ENCODE measurements at regions not wholly inside any gene's neighbourhood (a gene's known extent, or its start where the extent isn't known, plus 50 kb on each side); places are given as distances from the start of the nearest gene placed in this dataset.

DNA sequence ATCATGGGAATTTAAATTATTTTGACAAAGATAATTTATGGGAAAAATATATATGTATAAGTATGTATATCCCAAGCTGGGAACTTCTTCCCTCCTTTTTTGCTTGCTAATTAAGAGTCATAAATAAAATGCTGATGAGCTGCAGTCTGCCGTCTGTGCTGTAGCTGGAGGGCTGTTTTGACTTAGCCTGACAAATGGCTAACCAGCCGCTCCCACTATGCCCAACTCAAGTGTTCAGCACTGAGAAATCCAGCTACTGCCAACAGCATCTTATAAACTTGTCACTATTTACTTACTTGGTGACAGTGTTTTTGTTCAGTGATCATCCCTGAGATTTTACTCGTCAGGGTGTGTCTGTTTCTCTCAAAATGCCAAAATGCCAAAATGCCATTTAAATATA lies 171.2 kb upstream of the PGRMC2 start:
- Mint-ChIP-seq H3K36me3 (no peaks in the 10 kb centered on the region), H3K4me1 (peaks cover 0 to 5% of the 10 kb centered on the region in 2 donors), H3K9me3 (no peaks in the 10 kb centered on the region), H3K4me3 (no peak overlapping the region), H3K27me3 (ENCODE audit: low read depth in 2 of 2) (no peaks in the 10 kb centered on the region), H3K27ac (no peak overlapping the region)
- Histone ChIP-seq H3K27me3 (ENCODE audit: control insufficient read depth, insufficient read depth, low read length) (no peaks in the 10 kb centered on the region), H3K4me1 (ENCODE audit: control insufficient read depth, insufficient read depth, low read length) (peaks cover 4% of the 10 kb centered on the region), H3K9me3 (ENCODE audit: control insufficient read depth, insufficient read depth, low read length) (no peaks in the 10 kb centered on the region), H3K4me3 (ENCODE audit: low read length) (no peak overlapping the region), H3K36me3 (ENCODE audit: control insufficient read depth, insufficient read depth, low read length) (no peaks in the 10 kb centered on the region), H3K27ac (ENCODE audit: low read length) (no peak overlapping the region)
- TF ChIP-seq, protein P1, sequence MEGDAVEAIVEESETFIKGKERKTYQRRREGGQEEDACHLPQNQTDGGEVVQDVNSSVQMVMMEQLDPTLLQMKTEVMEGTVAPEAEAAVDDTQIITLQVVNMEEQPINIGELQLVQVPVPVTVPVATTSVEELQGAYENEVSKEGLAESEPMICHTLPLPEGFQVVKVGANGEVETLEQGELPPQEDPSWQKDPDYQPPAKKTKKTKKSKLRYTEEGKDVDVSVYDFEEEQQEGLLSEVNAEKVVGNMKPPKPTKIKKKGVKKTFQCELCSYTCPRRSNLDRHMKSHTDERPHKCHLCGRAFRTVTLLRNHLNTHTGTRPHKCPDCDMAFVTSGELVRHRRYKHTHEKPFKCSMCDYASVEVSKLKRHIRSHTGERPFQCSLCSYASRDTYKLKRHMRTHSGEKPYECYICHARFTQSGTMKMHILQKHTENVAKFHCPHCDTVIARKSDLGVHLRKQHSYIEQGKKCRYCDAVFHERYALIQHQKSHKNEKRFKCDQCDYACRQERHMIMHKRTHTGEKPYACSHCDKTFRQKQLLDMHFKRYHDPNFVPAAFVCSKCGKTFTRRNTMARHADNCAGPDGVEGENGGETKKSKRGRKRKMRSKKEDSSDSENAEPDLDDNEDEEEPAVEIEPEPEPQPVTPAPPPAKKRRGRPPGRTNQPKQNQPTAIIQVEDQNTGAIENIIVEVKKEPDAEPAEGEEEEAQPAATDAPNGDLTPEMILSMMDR (IDR thresholded peaks at IDR 0.05) = no peak
- ATAC-seq (no peak), DNase-seq (no peak)
- 100% methylated on average over 3 of the region's 3 CpGs for WGBS (ENCODE audit: insufficient coverage)
- intact Hi-C loops (cut with micrococcal nuclease) = no loop called here

DNA sequence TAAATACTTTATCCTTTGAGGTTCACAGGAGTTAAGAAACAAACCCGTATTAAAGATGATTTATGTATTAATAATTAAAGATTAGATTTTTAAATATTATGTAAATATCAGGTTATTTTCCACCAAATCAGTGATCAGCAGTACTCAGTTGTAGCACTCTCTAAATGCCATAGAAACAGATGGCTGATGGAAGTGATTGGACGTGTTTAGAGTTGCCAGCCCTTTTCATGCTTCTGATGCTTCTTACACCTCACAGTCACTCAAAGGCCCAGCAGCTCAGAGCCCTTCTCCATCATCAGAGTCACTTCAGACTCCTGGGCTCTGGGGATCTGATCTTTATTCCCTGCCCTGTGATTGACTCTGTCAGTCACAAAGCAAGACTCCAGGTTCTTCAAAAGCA lies 170.1 kb upstream of the PGRMC2 start:
- no peak for ATAC-seq
- Mint-ChIP-seq H3K9me3 (no peaks in the 10 kb centered on the region), H3K4me1 (peaks cover 0 to 5% of the 10 kb centered on the region in 2 donors), H3K4me3 (no peak overlapping the region), H3K36me3 (no peaks in the 10 kb centered on the region), H3K27ac (no peak overlapping the region), H3K27me3 (ENCODE audit: low read depth in 2 of 2) (no peaks in the 10 kb centered on the region)
- Histone ChIP-seq H3K36me3 (ENCODE audit: control insufficient read depth, insufficient read depth, low read length) (no peaks in the 10 kb centered on the region), H3K27me3 (ENCODE audit: control insufficient read depth, insufficient read depth, low read length) (no peaks in the 10 kb centered on the region), H3K27ac (ENCODE audit: low read length) (no peak overlapping the region), H3K4me3 (ENCODE audit: low read length) (no peak overlapping the region), H3K4me1 (ENCODE audit: control insufficient read depth, insufficient read depth, low read length) (peaks cover 4% of the 10 kb centered on the region), H3K9me3 (ENCODE audit: control insufficient read depth, insufficient read depth, low read length) (no peaks in the 10 kb centered on the region)
- TF ChIP-seq, protein P1 (IDR thresholded peaks at IDR 0.05) = no peak
- intact Hi-C loops (cut with micrococcal nuclease) = no loop called here
- 92% methylated on average over 1 of the region's 2 CpGs for WGBS (ENCODE audit: insufficient coverage)
- DNase-seq = no peak

DNA sequence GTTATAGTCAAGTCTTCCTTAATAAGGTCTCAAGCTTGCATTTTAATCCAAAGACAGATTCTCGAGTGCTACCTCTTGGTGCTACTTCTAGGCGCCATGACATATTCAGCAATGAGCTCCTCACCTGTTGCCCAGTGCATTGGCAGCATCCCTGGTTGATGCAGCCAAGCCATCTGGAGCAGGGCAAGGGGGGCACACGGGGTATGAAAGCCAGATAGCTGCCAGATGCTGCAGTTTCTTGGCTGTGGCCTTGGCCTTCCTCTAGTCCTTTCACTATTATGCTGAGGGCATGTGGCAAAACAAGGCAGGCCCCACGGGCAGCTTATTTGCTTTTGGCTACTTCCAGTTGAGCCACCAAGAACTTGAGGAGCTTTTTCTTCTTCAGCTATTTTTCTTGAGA lies 168.6 kb upstream of the PGRMC2 start:
- Histone ChIP-seq H3K4me1 (ENCODE audit: control insufficient read depth, insufficient read depth, low read length) (peaks cover 4% of the 10 kb centered on the region), H3K9me3 (ENCODE audit: control insufficient read depth, insufficient read depth, low read length) (no peaks in the 10 kb centered on the region), H3K27me3 (ENCODE audit: control insufficient read depth, insufficient read depth, low read length) (no peaks in the 10 kb centered on the region), H3K4me3 (ENCODE audit: low read length) (no peak overlapping the region), H3K36me3 (ENCODE audit: control insufficient read depth, insufficient read depth, low read length) (no peaks in the 10 kb centered on the region), H3K27ac (ENCODE audit: low read length) (no peak overlapping the region)
- intact Hi-C loops (cut with micrococcal nuclease) = no loop called here
- no peaks in the 10 kb centered on the region for H3K27me3 Mint-ChIP-seq (ENCODE audit: low read depth in 2 of 2)
- no peak overlapping the region for H3K4me3 Mint-ChIP-seq
- peaks cover 0 to 5% of the 10 kb centered on the region in 2 donors for H3K4me1 Mint-ChIP-seq
- H3K27ac Mint-ChIP-seq = no peak overlapping the region
- DNase-seq (no peak), ATAC-seq (no peak)
- no peaks in the 10 kb centered on the region for H3K36me3 Mint-ChIP-seq
- 78% methylated on average over 4 of the region's 4 CpGs for WGBS (ENCODE audit: insufficient coverage)
- TF ChIP-seq, protein P1 (IDR thresholded peaks at IDR 0.05) = no peak
- no peaks in the 10 kb centered on the region for H3K9me3 Mint-ChIP-seq

DNA sequence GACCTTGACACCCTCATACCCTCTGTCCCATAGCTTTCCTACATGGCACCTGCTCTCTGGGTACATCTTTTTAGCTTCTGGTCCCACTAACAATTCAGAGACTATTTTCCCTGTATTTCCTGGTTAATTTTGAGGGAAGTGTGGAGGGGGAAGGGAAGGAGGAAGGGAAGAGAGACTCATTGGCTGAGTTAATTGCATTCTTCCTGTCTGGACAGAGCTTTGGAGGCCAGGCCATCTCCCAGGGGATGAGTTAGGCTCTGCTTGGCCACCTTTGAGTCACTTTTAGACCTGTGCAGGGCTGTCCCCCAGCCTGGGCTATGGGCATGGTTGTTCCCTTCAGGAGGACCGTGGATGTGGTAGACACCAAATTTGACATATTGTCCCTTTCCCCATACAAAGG lies 167.9 kb upstream of the PGRMC2 start:
- Mint-ChIP-seq H3K4me1 (peaks cover 0 to 5% of the 10 kb centered on the region in 2 donors), H3K4me3 (no peak overlapping the region), H3K27ac (no peak overlapping the region), H3K36me3 (no peaks in the 10 kb centered on the region), H3K9me3 (no peaks in the 10 kb centered on the region), H3K27me3 (ENCODE audit: low read depth in 2 of 2) (no peaks in the 10 kb centered on the region)
- DNase-seq = no peak
- ATAC-seq = no peak
- no peaks in the 10 kb centered on the region for H3K36me3 ChIP-seq (ENCODE audit: control insufficient read depth, insufficient read depth, low read length)
- peaks cover 4% of the 10 kb centered on the region for H3K4me1 ChIP-seq (ENCODE audit: control insufficient read depth, insufficient read depth, low read length)
- H3K9me3 ChIP-seq (ENCODE audit: control insufficient read depth, insufficient read depth, low read length) = no peaks in the 10 kb centered on the region
- intact Hi-C loops (cut with micrococcal nuclease) = no loop called here
- TF ChIP-seq, protein P1 (IDR thresholded peaks at IDR 0.05) = no peak
- H3K27ac ChIP-seq (ENCODE audit: low read length) = no peak overlapping the region
- WGBS (ENCODE audit: insufficient coverage) = 100% methylated on average over 1 of the region's 1 CpG
- H3K4me3 ChIP-seq (ENCODE audit: low read length) = no peak overlapping the region
- H3K27me3 ChIP-seq (ENCODE audit: control insufficient read depth, insufficient read depth, low read length) = no peaks in the 10 kb centered on the region
